Kidney epithelial cell (primary cell): ENCODE measurements at regions not wholly inside any gene's neighbourhood (a gene's known extent, or its start where the extent isn't known, plus 50 kb on each side); places are given as distances from the start of the nearest gene placed in this dataset.

Source experiments
- DNase-seq: peaks from one replicate; pipeline ENCODE4 v3.0.0-alpha.2; 2010; ENCODE audit warnings: low read depth
- H3K27me3 ChIP-seq: 2 replicates; pipeline ENCODE4 v1.6.0; 2011; ENCODE audit warnings: low read length; ENCODE audit not compliant: control insufficient read depth, insufficient read depth
- H3K36me3 ChIP-seq: 2 replicates; pipeline ENCODE4 v1.5.1; 2011; ENCODE audit warnings: low read length; ENCODE audit not compliant: control insufficient read depth, insufficient read depth
- H3K4me3 ChIP-seq: 2 replicates; pipeline ENCODE4 v1.5.1; 2011; ENCODE audit warnings: low read depth, mild to moderate bottlenecking, control low read depth, low read length
- TF ChIP-seq, protein P1 (sequence below): IDR thresholded peaks from 2 replicates; pipeline ENCODE4 v1.5.1; 2011; ENCODE audit warnings: mild to moderate bottlenecking, moderate library complexity, low read length, control low read depth, inconsistent platforms; ENCODE audit not compliant: insufficient read depth, poor library complexity, severe bottlenecking

DNA sequence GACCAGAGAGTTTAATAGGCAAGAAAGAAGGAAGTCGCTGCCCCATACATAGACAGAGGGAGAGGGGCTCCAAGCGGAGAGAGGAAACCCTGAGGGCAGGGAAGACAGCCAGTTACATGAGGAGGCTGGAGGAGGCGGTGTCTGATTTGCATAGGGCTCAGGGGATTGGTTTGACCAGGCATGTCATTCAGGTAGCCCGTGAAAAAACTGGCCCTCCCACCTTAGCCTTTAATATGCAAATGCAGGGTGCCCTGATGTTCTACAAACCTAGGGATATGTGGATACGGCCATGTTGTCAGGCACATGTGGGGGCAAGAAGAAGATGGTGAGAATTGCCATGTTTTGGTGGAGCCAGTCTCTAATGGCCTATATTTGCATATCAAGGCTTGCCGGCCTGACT lies 1461.6 kb downstream of the PCDH9 start:
- no peaks in the 10 kb centered on the region for H3K36me3 ChIP-seq
- DNase-seq = no peak
- TF ChIP-seq, protein P1, sequence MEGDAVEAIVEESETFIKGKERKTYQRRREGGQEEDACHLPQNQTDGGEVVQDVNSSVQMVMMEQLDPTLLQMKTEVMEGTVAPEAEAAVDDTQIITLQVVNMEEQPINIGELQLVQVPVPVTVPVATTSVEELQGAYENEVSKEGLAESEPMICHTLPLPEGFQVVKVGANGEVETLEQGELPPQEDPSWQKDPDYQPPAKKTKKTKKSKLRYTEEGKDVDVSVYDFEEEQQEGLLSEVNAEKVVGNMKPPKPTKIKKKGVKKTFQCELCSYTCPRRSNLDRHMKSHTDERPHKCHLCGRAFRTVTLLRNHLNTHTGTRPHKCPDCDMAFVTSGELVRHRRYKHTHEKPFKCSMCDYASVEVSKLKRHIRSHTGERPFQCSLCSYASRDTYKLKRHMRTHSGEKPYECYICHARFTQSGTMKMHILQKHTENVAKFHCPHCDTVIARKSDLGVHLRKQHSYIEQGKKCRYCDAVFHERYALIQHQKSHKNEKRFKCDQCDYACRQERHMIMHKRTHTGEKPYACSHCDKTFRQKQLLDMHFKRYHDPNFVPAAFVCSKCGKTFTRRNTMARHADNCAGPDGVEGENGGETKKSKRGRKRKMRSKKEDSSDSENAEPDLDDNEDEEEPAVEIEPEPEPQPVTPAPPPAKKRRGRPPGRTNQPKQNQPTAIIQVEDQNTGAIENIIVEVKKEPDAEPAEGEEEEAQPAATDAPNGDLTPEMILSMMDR = no peak

GRCh38 chr13:65763811-65764210 lies 1466.3 kb downstream of the PCDH9 start:
- H3K36me3 ChIP-seq = no peaks in the 10 kb centered on the region
- no peaks in the 10 kb centered on the region for H3K27me3 ChIP-seq
- no peak overlapping the region for H3K4me3 ChIP-seq
- TF ChIP-seq, protein P1 = no peak
- peak; percentile 0 for DNase-seq

More for the DNA sequence above, 1461.6 kb downstream of the PCDH9 start:
- H3K4me3 ChIP-seq = no peak overlapping the region
- no peaks in the 10 kb centered on the region for H3K27me3 ChIP-seq

DNA sequence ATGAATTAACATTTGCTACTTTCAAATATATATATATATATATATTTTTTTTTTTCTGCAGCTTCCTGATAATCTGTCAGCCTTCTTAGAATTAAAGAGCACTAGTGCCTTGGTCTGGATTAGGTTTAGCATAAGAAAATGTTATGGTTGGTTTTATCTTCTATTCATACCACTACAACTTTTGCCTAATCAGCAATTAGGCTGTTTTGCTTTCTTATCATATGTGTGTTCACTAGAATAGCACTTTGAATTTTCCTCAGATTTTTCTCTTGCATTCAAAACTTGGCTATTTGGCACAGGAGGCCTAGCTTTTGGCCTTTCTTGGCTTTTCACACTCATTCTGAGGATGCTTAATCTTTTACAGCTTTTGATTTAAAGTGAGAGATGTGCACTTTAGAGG lies 1468.1 kb downstream of the PCDH9 start:
- no peaks in the 10 kb centered on the region for H3K36me3 ChIP-seq
- no peaks in the 10 kb centered on the region for H3K27me3 ChIP-seq
- no peak for DNase-seq
- no peak overlapping the region for H3K4me3 ChIP-seq
- TF ChIP-seq, protein P1 = no peak

DNA sequence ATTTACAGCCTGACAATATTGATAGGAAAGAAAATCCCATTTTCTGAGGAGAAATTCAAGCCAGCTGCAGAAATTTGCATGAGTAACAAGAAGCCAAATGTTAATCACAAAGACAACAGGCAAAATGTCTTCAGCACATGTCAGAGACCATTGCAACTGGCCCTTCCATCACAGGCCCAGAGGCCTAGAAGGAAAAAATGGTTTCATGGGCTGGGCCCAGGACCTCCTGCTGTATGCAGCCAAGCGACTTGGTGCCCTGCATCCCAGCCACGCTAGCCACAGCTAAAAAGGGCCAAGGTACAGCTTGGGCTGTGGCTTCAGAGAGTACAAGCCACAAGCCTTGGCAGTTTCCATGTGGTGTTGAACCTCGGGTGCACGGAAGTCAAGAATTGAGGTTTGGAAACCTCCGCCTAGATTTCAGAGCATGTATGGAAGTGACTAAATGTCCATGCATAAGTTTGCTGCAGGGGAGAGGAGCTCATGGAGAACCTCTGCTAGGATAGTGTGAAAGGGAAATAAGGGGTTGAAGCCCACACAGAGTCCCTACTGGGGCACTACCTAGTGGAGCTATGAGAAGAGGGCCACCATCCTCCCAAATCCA lies 1474.0 kb downstream of the PCDH9 start:
- no peaks in the 10 kb centered on the region for H3K27me3 ChIP-seq
- H3K36me3 ChIP-seq = no peaks in the 10 kb centered on the region
- H3K4me3 ChIP-seq = no peak overlapping the region
- TF ChIP-seq, protein P1 = no peak
- DNase-seq = no peak

- DNase-seq = no peak
- TF ChIP-seq, protein P1 = no peak
- Histone ChIP-seq H3K4me3 (no peak overlapping the region), H3K36me3 (no peaks in the 10 kb centered on the region), H3K27me3 (no peaks in the 10 kb centered on the region)
Measured at GRCh38 chr13:65748227-65748626, 1481.9 kb downstream of the PCDH9 start.

DNA sequence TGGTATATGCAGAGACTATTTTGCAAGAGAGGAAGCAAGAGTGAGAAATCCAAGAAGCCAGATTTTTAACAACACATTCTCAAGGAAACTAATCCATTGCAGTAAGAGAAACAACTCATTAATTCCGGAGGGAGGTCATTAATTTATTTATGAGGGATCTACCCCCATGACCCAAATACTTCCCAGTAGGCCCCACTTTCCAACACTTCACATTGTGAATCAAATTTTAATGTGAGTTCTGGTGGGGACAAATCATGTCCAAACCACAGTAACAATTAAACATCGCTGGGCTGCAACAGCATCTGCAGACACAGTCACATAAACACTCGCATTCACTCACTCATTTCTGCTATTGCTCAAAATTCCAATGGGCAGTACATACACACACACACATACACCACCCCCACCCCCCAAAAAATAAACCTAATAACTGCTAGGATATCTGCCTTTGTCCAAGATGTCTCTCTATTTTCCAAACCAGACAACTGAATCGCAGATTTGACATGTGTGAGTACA lies 1483.7 kb downstream of the PCDH9 start:
- Histone ChIP-seq H3K4me3 (no peak overlapping the region), H3K27me3 (no peaks in the 10 kb centered on the region), H3K36me3 (no peaks in the 10 kb centered on the region)
- DNase-seq = no peak
- TF ChIP-seq, protein P1 = no peak
